ENCODE measurements at regions not wholly inside any gene's neighbourhood (a gene's known extent, or its start where the extent isn't known, plus 50 kb on each side); places are given as distances from the start of the nearest gene placed in this dataset.

GRCh38 chr10:78390051-78390450, 356.4 kb downstream of the RPS24 start:
- Histone ChIP-seq H3K4me1 (ENCODE audit: control insufficient read depth, insufficient read depth, low read length) (no peaks in the 10 kb centered on the region), H3K9me3 (ENCODE audit: control insufficient read depth, low read depth, low read length) (no peaks in the 10 kb centered on the region), H3K4me3 (ENCODE audit: low read length) (no peak overlapping the region), H3K36me3 (ENCODE audit: control insufficient read depth, insufficient read depth, low read length) (no peaks in the 10 kb centered on the region), H3K27ac (ENCODE audit: low read length) (no peak overlapping the region), H3K27me3 (ENCODE audit: control insufficient read depth, insufficient read depth, low read length) (peaks cover 2% of the 10 kb centered on the region)
- no CpG with 5 or more reads among the region's 6 CpGs for WGBS (ENCODE audit: insufficient coverage, low lambda C conversion rate)
- no peak for DNase-seq

DNA sequence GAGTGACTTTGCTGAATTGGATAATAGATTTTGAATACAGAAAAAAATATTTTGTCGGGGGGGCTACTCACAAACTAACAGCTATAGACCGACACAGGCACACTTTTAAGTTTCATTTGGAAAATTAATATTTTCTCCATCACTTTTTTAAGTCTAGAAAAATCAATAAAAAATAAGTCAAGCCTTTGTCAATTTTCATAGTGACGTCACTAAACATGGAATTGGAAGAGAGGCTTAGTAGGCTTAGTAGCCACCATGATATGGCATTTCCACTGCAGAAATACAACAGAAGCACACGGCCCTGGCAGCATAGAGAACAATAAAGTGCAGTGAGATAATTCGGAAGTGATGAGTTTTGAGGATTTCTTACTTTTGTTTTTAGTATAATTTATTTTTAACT, 357.2 kb downstream of the RPS24 start:
- 100% methylated on average over 3 of the region's 5 CpGs for WGBS (ENCODE audit: insufficient coverage, low lambda C conversion rate)
- no peak overlapping the region for H3K4me3 ChIP-seq (ENCODE audit: low read length)
- H3K27ac ChIP-seq (ENCODE audit: low read length), result no peak overlapping the region
- H3K27me3 ChIP-seq (ENCODE audit: control insufficient read depth, insufficient read depth, low read length), result peaks cover 2% of the 10 kb centered on the region
- no peaks in the 10 kb centered on the region for H3K36me3 ChIP-seq (ENCODE audit: control insufficient read depth, insufficient read depth, low read length)
- no peaks in the 10 kb centered on the region for H3K4me1 ChIP-seq (ENCODE audit: control insufficient read depth, insufficient read depth, low read length)
- DNase-seq, result no peak
- no peaks in the 10 kb centered on the region for H3K9me3 ChIP-seq (ENCODE audit: control insufficient read depth, low read depth, low read length)

DNA sequence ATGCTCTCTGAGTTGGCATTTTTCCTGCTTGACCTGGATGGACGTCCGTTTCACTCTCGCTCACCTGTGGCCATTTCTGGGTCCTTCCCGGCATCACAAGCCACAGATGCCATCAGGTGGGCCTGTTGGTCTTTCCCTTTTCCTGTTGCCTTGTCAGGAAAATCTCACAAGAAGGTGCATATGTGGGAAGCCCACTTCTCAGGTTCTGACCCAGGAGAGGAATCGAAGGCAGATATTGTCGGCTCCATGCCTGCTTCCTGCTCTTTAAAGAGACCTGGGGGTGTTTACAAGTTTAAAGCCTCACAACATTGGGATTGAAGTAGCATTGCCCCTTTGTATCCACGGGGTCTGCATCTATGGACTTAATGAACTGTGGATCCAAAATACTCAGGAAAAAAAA, 357.9 kb downstream of the RPS24 start:
- no CpG with 5 or more reads among the region's 7 CpGs for WGBS (ENCODE audit: insufficient coverage, low lambda C conversion rate)
- H3K36me3 ChIP-seq (ENCODE audit: control insufficient read depth, insufficient read depth, low read length), result no peaks in the 10 kb centered on the region
- no peak overlapping the region for H3K27ac ChIP-seq (ENCODE audit: low read length)
- H3K27me3 ChIP-seq (ENCODE audit: control insufficient read depth, insufficient read depth, low read length), result peaks cover 2% of the 10 kb centered on the region
- no peaks in the 10 kb centered on the region for H3K4me1 ChIP-seq (ENCODE audit: control insufficient read depth, insufficient read depth, low read length)
- no peaks in the 10 kb centered on the region for H3K9me3 ChIP-seq (ENCODE audit: control insufficient read depth, low read depth, low read length)
- no peak for DNase-seq
- no peak overlapping the region for H3K4me3 ChIP-seq (ENCODE audit: low read length)

DNA sequence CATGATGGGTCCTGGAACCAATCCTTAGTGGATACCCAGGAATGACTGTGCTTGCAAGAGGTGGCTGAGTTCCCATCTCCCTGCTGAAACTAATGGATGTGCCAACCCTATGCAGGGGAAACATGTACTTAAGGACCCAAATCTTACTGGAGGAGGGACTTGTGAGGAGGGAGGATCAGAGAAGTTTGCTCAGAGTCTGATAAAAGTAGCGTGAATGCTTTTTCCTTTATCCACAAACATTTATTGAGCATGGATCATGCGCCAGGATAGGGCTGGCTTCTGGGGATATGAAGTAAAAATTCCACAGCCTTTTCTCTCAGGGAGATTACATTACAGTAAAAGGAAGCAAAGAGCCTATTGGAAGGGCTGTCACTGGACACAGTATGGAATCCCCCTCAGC, 358.5 kb downstream of the RPS24 start:
- WGBS (ENCODE audit: insufficient coverage, low lambda C conversion rate), result no CpG with 5 or more reads among the region's 2 CpGs
- Histone ChIP-seq H3K27ac (ENCODE audit: low read length) (no peak overlapping the region), H3K27me3 (ENCODE audit: control insufficient read depth, insufficient read depth, low read length) (peaks cover 2% of the 10 kb centered on the region), H3K9me3 (ENCODE audit: control insufficient read depth, low read depth, low read length) (no peaks in the 10 kb centered on the region), H3K36me3 (ENCODE audit: control insufficient read depth, insufficient read depth, low read length) (no peaks in the 10 kb centered on the region), H3K4me3 (ENCODE audit: low read length) (no peak overlapping the region), H3K4me1 (ENCODE audit: control insufficient read depth, insufficient read depth, low read length) (no peaks in the 10 kb centered on the region)
- DNase-seq, result no peak

DNA sequence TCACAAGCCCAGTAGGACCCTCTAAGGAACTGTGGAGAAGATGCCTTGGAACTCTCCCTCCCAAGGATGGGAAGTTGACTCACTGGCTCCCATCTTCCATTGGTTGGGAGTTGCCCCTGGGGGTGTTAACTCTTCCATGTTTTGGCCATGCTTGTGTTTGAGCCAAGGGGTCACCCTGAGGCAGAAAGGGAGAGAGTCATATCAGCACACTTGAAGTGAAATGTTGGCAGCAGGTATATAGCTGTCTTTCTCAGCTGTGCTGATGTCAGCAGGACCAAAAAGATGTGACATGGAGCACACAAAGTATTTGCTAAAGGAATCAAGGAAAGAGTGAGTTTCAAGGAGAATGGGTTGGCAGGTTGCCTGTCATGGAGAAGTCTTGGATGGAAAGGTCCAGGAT, 359.4 kb downstream of the RPS24 start:
- Histone ChIP-seq H3K27ac (ENCODE audit: low read length) (no peak overlapping the region), H3K4me1 (ENCODE audit: control insufficient read depth, insufficient read depth, low read length) (no peaks in the 10 kb centered on the region), H3K4me3 (ENCODE audit: low read length) (no peak overlapping the region), H3K27me3 (ENCODE audit: control insufficient read depth, insufficient read depth, low read length) (peaks cover under 1% of the 10 kb centered on the region), H3K9me3 (ENCODE audit: control insufficient read depth, low read depth, low read length) (no peaks in the 10 kb centered on the region), H3K36me3 (ENCODE audit: control insufficient read depth, insufficient read depth, low read length) (no peaks in the 10 kb centered on the region)
- DNase-seq, result no peak

GRCh38 chr10:78394047-78394446, 360.4 kb downstream of the RPS24 start:
- Histone ChIP-seq H3K9me3 (ENCODE audit: control insufficient read depth, low read depth, low read length) (no peaks in the 10 kb centered on the region), H3K4me1 (ENCODE audit: control insufficient read depth, insufficient read depth, low read length) (no peaks in the 10 kb centered on the region), H3K27ac (ENCODE audit: low read length) (no peak overlapping the region), H3K36me3 (ENCODE audit: control insufficient read depth, insufficient read depth, low read length) (no peaks in the 10 kb centered on the region), H3K27me3 (ENCODE audit: control insufficient read depth, insufficient read depth, low read length) (no peaks in the 10 kb centered on the region), H3K4me3 (ENCODE audit: low read length) (no peak overlapping the region)
- WGBS (ENCODE audit: insufficient coverage, low lambda C conversion rate), result no CpG with 5 or more reads among the region's 4 CpGs
- no peak for DNase-seq

DNA sequence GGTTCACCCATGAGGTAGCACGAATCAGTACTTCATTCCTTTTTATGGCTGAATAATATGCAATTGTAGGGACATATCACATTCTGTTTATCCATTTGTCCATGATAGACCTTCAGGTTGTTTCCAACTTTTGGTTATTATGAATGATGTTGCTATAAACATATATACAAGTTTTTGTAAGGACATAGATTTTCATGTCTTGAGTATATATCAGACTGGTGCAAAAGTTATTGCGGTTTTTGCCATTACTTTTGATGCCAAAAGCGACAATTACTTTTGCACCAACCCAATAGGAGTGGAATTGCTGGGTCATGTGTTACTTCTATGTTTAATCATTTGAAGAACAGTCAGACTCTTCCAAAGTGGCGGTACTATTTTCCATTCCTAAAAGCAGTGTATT, 361.5 kb downstream of the RPS24 start:
- DNase-seq, result no peak
- no peak overlapping the region for H3K27ac ChIP-seq (ENCODE audit: low read length)
- no peaks in the 10 kb centered on the region for H3K36me3 ChIP-seq (ENCODE audit: control insufficient read depth, insufficient read depth, low read length)
- no peaks in the 10 kb centered on the region for H3K27me3 ChIP-seq (ENCODE audit: control insufficient read depth, insufficient read depth, low read length)
- 100% methylated on average over 1 of the region's 4 CpGs for WGBS (ENCODE audit: insufficient coverage, low lambda C conversion rate)
- no peaks in the 10 kb centered on the region for H3K9me3 ChIP-seq (ENCODE audit: control insufficient read depth, low read depth, low read length)
- H3K4me1 ChIP-seq (ENCODE audit: control insufficient read depth, insufficient read depth, low read length), result no peaks in the 10 kb centered on the region
- H3K4me3 ChIP-seq (ENCODE audit: low read length), result no peak overlapping the region

DNA sequence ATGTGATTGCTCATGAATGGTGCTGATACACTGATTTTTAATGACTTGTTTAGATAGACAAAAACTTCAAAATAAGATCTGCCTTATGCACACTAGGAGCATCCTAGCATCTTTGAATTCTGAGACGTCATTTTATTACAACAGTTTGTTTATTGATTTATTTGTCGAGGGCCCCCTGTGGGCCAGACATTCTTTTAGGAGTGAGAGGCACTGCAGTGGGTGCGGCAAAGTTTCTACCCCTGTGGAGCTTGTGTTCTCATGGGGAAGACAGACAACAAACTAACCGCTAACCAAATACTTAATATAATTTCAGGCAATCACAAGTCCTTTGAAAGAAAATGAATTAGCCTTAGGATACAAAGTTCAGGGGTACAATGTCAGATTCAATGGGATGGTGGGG, 363.1 kb downstream of the RPS24 start:
- 100% methylated on average over 1 of the region's 4 CpGs for WGBS (ENCODE audit: insufficient coverage, low lambda C conversion rate)
- no peaks in the 10 kb centered on the region for H3K36me3 ChIP-seq (ENCODE audit: control insufficient read depth, insufficient read depth, low read length)

DNA sequence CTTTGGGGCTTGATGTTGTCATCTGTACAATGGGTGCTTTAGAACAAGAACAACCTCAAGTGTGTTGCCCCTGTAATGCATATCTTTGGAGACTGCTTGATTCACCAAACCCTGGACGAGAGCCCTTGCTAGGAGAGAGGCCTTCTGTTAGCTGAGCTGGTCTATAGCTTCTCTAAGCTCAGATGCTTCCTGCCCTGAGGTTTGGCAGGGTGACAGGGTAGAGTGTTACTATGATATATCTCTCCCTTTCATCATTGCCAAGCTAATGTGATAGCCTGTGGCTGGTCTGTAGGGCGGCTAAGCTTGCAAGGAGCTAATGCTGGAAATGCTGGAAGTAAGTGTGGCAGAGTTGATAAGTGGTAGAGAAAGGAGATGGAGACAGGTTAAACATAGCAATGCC, 364.1 kb downstream of the RPS24 start:
- Histone ChIP-seq H3K4me3 (ENCODE audit: low read length) (no peak overlapping the region), H3K4me1 (ENCODE audit: control insufficient read depth, insufficient read depth, low read length) (no peaks in the 10 kb centered on the region), H3K27ac (ENCODE audit: low read length) (no peak overlapping the region), H3K36me3 (ENCODE audit: control insufficient read depth, insufficient read depth, low read length) (no peaks in the 10 kb centered on the region), H3K9me3 (ENCODE audit: control insufficient read depth, low read depth, low read length) (no peaks in the 10 kb centered on the region), H3K27me3 (ENCODE audit: control insufficient read depth, insufficient read depth, low read length) (no peaks in the 10 kb centered on the region)
- WGBS (ENCODE audit: insufficient coverage, low lambda C conversion rate), result no CpG with 5 or more reads among the region's 2 CpGs
- no peak for DNase-seq

More for the DNA sequence above, 363.1 kb downstream of the RPS24 start:
- no peak for DNase-seq
- H3K4me3 ChIP-seq (ENCODE audit: low read length), result no peak overlapping the region
- H3K9me3 ChIP-seq (ENCODE audit: control insufficient read depth, low read depth, low read length), result no peaks in the 10 kb centered on the region
- H3K27me3 ChIP-seq (ENCODE audit: control insufficient read depth, insufficient read depth, low read length), result no peaks in the 10 kb centered on the region
- no peak overlapping the region for H3K27ac ChIP-seq (ENCODE audit: low read length)
- H3K4me1 ChIP-seq (ENCODE audit: control insufficient read depth, insufficient read depth, low read length), result no peaks in the 10 kb centered on the region

- Histone ChIP-seq H3K36me3 (ENCODE audit: control insufficient read depth, insufficient read depth, low read length) (no peaks in the 10 kb centered on the region), H3K9me3 (ENCODE audit: control insufficient read depth, low read depth, low read length) (no peaks in the 10 kb centered on the region), H3K27me3 (ENCODE audit: control insufficient read depth, insufficient read depth, low read length) (no peaks in the 10 kb centered on the region), H3K4me1 (ENCODE audit: control insufficient read depth, insufficient read depth, low read length) (no peaks in the 10 kb centered on the region), H3K4me3 (ENCODE audit: low read length) (no peak overlapping the region), H3K27ac (ENCODE audit: low read length) (no peak overlapping the region)
- no peak for DNase-seq
- no CpG with 5 or more reads among the region's 2 CpGs for WGBS (ENCODE audit: insufficient coverage, low lambda C conversion rate)
Measured at GRCh38 chr10:78398382-78398781, 364.7 kb downstream of the RPS24 start.

GRCh38 chr10:78401624-78402367, 368.1 kb downstream of the RPS24 start:
- H3K36me3 ChIP-seq (ENCODE audit: control insufficient read depth, insufficient read depth, low read length), result no peaks in the 10 kb centered on the region
- no peak for DNase-seq
- no peaks in the 10 kb centered on the region for H3K9me3 ChIP-seq (ENCODE audit: control insufficient read depth, low read depth, low read length)
- no peaks in the 10 kb centered on the region for H3K4me1 ChIP-seq (ENCODE audit: control insufficient read depth, insufficient read depth, low read length)
- H3K27ac ChIP-seq (ENCODE audit: low read length), result no peak overlapping the region
- H3K4me3 ChIP-seq (ENCODE audit: low read length), result no peak overlapping the region
- no CpG with 5 or more reads among the region's 13 CpGs for WGBS (ENCODE audit: insufficient coverage, low lambda C conversion rate)
- H3K27me3 ChIP-seq (ENCODE audit: control insufficient read depth, insufficient read depth, low read length), result peaks cover 9% of the 10 kb centered on the region
